GM21717 (cell line): ENCODE measurements at regions not wholly inside any gene's neighbourhood (a gene's known extent, or its start where the extent isn't known, plus 50 kb on each side); places are given as distances from the start of the nearest gene placed in this dataset.
"Not testable (repeated sequence)": the region's sequence is repeated elsewhere in the genome, so short reads cannot be mapped to it uniquely, and the experiment has no call there.

ENCODE experiments used
- ATAC-seq: cut with Tn5 transposase; IDR thresholded peaks from one replicate; pipeline ENCODE4 v1.9.1; 2021; ENCODE audit warnings: mild to moderate bottlenecking, moderate library complexity; ENCODE audit not compliant: unreplicated experiment

GRCh38 chr3:74978684-74979083 is 364.2 kb upstream of the CNTN3 start:
- ATAC-seq = no peak

GRCh38 chr3:74985028-74985904 is 370.8 kb upstream of the CNTN3 start:
- not testable (repeated sequence) for ATAC-seq

GRCh38 chr3:74988095-74988494 is 373.6 kb upstream of the CNTN3 start:
- no peak for ATAC-seq

GRCh38 chr3:74992898-74993297 is 378.4 kb upstream of the CNTN3 start:
- ATAC-seq = no peak

GRCh38 chr3:75001330-75001729 is 386.9 kb upstream of the CNTN3 start:
- no peak for ATAC-seq

GRCh38 chr3:75012791-75013331 is 398.4 kb upstream of the CNTN3 start:
- no peak for ATAC-seq

- no peak for ATAC-seq
Observed at GRCh38 chr3:75014008-75014407, 399.5 kb upstream of the CNTN3 start.

GRCh38 chr3:75015280-75015679 is 400.8 kb upstream of the CNTN3 start:
- ATAC-seq = no peak

GRCh38 chr3:75035146-75035545 is 420.7 kb upstream of the CNTN3 start:
- no peak for ATAC-seq

GRCh38 chr3:75042941-75043340 is 428.5 kb upstream of the CNTN3 start:
- ATAC-seq = no peak

GRCh38 chr3:75048650-75049049 is 434.2 kb upstream of the CNTN3 start:
- no peak for ATAC-seq

- no peak for ATAC-seq
Observed at GRCh38 chr3:75049533-75049932, 435.1 kb upstream of the CNTN3 start.

GRCh38 chr3:75059120-75059519 is 444.7 kb upstream of the CNTN3 start:
- no peak for ATAC-seq

GRCh38 chr3:75061806-75062205 is 447.3 kb upstream of the CNTN3 start:
- ATAC-seq = no peak

GRCh38 chr3:75075158-75075557 is 460.7 kb upstream of the CNTN3 start:
- no peak for ATAC-seq

- ATAC-seq = no peak
Observed at GRCh38 chr3:75076481-75076880, 462.0 kb upstream of the CNTN3 start.

- ATAC-seq = no peak
Observed at GRCh38 chr3:75078290-75078689, 463.8 kb upstream of the CNTN3 start.

GRCh38 chr3:75082845-75083244 is 468.4 kb upstream of the CNTN3 start:
- ATAC-seq = no peak

GRCh38 chr3:75089841-75090240 is 475.4 kb upstream of the CNTN3 start:
- ATAC-seq = no peak

GRCh38 chr3:75101329-75102147 is 487.1 kb upstream of the CNTN3 start:
- no peak for ATAC-seq

- no peak for ATAC-seq
Observed at GRCh38 chr3:75110741-75111140, 496.3 kb upstream of the CNTN3 start.

GRCh38 chr3:75115695-75116094 is 501.2 kb upstream of the CNTN3 start:
- ATAC-seq = no peak
